ENCODE measurements at regions not wholly inside any gene's neighbourhood (a gene's known extent, or its start where the extent isn't known, plus 50 kb on each side); places are given as distances from the start of the nearest gene placed in this dataset.

DNA sequence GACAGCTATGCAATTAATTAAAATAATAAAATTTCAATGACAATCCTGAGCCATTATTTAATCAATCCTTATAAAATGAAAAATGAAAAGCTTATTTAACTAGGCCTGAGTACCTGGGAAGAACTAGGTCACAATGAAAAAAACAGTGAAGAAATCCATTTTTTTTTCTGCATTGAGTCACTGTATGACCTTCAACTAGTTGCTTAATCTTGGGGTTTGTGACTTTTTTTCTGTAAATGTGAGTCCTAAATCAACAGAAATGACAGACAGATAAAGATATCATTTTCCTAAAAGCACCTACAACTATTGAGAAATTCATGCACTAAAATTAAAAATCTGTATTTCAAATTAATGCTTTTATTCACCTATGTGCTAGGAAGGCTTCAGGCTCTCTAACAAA is 96.8 kb downstream of the TMEM26 start:
- no peak for DNase-seq (ENCODE audit: low spot score)

DNA sequence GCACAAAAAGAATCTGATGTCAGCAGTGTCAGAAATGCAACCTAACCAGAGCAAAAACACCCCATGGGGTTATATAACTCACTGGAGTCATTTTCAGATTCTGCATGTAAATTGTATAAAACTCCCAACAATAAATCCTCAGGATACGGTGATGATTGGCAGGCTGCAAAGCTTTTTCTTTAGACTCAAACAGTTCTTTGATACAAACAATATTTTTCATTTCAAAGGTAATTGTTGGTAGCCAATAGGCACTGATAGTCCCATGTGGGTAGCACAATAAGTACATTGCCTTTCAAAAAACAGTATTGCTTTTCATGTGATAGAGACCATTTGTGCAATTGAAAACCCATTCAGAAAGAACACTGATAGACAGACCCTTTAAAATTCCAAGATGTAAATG is 98.0 kb downstream of the TMEM26 start:
- DNase-seq (ENCODE audit: low spot score), result no peak

DNA sequence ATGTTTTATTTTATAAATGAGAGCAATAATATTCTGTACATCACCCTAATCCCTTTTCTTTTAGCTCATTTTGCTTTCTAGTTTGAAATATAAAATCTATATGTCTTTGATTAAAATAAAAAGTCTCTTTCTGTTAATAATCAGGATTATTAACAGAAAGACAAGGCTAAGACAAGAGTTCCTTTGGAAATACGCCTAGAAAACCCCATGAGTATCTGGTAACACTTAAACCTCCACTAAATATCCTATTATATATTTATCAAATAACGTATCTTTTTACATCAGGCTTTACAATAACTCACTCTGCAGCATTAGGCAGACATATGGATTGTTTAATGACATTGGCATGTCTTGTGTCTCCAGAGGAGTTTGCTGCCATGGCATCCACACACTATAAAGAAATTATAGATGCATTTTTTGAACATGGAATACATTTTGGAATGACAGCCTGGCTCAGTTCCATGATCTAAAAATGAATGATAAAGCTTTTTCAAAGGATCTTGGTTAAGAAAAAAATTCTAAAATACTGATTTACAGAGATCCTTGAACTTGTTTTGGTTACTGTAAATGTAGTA is 98.7 kb downstream of the TMEM26 start:
- no peak for DNase-seq (ENCODE audit: low spot score)

DNA sequence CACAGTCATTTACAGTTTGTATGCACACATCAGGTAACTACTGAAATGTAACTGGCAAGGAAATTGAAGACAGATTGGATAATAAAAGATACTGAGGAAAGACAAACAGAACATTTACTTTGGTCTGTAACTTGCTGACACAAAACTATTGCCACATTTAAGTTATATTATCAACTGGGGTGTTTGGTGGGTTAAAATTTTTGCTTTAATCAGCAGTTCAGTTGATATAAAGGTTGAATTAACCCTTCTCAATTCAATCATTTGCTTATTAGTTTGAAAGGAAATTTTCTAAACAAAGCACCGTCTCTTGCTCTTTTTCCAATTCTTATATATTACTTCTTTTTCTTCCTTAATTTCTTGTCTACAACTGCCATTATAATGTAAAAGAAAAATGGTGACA is 102.4 kb downstream of the TMEM26 start:
- no peak for DNase-seq (ENCODE audit: low spot score)

DNA sequence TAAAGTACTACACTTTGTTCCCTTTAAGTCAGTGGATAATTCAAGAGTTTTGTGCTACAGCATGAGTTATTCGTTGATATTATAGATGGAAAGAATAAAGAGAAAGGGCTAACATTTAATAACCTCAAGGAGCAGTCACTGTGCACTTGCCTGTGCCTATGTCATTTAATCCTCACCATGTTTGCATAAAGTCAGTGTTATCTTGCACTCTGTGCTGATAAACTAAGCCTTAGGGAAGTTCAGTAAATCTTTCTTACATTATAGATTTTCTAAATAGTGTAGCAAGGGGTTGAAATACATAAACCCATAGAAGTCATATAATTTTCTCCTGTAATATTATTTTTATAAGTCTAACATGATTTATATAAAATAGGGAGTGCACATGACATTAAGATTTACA is 103.1 kb downstream of the TMEM26 start:
- no peak for DNase-seq (ENCODE audit: low spot score)

DNA sequence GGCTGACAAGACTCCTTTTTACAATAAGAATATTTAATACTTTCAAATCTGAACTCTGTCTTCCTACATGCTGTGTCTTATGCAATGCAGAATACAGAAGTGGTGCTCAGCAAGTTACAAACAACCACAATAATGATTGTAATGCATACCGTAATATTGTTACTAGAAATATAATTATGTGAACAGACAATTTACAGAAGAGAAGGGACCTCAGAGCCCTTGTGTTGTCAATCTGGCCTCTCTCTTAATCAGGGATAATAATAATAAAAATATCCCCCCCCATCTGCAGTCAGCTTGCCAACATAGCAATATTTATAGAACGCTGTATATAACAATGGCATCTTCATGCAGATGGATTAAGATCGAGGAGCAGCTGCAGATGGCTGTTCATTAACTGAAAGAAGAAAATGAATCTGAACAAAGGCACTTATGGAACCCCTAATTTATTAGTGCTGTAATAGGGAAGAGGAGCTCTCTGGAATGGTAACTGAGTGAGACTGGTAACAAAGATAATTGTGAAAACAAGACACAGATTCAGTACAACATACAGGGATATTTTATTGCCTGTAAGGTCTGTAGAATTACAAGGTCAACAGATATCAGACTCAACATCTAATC is 106.3 kb downstream of the TMEM26 start:
- peak; percentile 65 for DNase-seq (ENCODE audit: low spot score)

DNA sequence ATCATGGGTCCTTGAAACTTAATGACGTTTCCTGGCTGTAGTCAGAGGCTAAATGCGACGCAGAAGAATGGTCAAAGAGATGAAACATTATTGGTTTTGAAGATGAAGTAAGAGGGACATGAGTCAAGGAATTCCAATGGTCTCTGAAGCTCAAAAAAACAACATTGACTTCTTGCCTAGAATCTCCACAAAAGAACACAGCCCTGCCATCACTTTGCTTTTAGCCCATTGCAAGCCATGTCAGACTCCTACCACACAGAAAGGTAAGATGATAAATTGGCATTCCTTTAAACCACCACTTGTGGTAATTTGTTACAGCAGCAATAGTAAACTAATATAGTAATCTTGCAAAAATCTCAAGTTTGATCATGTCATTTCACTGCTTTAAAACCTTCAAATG is 109.4 kb downstream of the TMEM26 start:
- DNase-seq (ENCODE audit: low spot score), result no peak

DNA sequence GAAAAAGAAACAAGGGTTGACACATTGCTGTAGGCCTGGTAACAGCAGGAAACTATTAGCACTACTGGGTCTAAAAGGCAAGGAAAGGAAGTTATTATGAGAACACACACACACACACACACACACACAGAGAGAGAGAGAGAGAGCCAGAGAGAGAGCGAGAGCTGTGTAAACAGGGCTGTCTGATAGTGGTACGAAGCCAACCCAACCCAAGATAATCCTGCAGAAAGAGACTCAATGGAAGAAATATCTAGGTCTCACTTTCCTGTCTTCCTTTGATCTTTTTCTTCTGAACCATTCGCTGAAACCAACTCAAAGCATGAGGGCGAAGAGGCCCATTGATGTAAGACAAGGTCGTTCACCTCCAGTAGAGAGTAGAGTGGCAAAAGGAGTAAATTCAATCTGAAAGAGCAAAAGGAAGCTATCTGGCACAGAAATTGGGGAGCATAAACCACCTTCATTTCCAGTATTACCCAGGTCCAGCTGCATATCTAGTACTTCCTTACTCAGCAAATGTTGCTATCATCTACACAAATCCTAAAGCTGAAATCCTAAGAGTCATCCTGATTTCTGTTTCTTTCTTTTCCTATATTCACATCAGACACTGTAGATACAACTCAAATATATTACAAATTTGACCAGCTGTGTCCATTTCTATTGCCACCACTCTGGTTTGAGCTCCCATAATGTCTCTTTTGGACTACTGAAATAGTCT is 110.2 kb downstream of the TMEM26 start:
- DNase-seq (ENCODE audit: low spot score), result no peak

DNA sequence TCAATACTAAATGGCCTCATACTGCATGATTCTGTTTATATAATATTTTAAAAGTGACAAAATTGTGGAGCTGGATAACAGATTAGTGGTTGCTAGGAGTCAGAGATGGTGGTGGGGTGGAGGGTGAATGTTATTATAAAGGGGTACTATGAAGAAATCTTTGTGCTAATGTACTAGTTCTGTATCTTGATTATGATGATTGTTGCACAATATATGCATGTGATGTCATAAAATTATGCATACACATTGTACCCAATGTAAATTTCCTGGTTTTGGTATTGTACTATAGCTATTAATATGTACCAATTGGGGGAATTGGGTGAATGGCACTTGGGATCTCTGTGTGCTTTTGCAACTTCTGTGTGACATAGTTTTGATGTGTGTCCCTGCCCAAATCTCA is 112.2 kb downstream of the TMEM26 start:
- no peak for DNase-seq (ENCODE audit: low spot score)

DNA sequence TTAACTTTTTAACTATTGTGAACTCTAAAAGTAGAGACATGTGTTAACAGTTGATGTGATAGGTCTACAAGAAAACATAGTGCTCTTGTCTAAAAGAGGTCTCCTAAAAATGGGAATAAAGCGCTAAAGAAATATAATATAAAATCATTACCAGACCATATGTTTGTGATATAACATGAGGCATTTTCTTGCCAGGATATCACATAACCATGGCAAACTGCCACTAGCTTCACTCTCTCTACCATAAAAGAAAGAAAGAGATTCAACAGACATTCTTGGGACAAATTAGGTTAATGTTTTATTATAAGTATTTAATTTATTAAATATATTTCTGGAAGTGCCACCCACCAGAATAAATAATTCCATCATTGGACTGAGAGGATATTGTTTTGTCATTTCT is 115.0 kb downstream of the TMEM26 start:
- DNase-seq (ENCODE audit: low spot score), result no peak

DNA sequence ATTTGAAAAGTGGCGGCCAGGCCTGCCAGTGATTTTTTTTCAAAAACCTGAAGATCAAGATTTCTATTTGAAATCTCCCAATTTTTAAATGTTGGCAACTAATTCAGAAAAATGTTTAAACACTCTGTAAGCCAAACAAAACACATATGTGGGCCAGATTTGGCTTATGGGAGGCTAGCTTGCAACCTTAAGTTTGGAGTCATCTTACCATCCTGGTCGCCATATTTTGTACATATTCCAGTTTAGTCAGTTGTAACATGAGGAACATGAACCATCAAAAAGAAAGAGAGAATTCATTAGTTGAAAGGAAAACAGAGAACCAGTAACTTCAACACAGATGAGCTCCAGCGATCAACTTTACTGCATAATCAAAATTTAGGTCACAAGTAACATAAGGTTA is 115.4 kb downstream of the TMEM26 start:
- DNase-seq (ENCODE audit: low spot score), result no peak

DNA sequence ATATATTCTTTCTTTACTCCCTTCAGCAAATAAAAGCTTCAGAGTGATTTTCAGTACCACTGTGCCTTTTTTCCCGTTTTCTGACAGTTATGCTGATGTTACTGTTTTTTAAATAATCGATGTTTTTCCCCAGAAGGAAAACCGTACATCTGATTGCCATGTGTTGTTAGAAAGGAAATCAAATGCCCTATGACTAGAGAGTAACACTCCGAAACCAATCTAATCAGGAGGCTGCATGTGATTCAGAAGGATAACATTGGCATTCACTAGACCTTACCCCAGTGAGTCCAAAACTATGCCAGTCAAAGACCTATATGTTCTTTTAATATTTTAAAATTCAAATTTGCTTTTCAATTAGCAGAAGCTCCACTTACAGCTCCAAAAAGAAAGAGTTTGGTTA is 116.3 kb downstream of the TMEM26 start:
- DNase-seq (ENCODE audit: low spot score), result no peak

DNA sequence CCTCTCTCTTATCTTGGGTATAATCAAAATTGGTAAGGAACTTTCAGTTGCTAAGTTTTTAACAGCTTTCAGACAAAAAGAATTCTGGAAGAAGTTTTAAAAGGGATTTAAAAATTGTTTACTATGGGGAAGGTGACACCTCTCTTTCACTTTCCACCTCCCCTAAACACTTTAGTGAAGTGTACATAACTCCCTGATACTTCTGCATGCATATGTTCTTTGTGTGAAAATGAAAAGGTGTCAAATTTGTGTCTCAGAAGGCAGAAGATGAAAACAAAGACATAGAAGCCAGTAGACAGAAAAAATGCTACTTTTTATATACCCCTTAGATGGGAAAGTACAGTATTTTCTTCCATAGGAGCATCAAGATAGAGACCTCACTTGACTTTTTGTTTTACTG is 117.8 kb downstream of the TMEM26 start:
- DNase-seq (ENCODE audit: low spot score), result no peak

DNA sequence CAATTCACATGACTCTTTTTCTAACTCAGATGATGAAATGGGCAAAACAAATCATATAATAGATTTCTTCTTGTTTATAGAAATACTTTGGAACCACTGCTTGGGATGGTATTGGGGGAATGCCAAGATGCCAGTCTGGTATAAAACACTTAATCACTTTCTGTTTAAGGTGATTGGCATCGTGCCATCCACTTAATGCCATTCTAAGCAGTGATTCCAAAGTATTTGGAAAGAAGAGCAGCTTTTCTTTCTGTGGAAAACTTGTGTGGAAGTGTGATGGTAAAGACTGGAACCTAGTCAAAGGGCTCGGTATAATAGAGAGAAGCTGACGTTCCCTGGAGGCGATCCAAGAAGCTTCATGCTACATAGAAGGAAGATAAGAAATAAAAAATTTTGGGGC is 120.6 kb downstream of the TMEM26 start:
- DNase-seq (ENCODE audit: low spot score), result no peak

DNA sequence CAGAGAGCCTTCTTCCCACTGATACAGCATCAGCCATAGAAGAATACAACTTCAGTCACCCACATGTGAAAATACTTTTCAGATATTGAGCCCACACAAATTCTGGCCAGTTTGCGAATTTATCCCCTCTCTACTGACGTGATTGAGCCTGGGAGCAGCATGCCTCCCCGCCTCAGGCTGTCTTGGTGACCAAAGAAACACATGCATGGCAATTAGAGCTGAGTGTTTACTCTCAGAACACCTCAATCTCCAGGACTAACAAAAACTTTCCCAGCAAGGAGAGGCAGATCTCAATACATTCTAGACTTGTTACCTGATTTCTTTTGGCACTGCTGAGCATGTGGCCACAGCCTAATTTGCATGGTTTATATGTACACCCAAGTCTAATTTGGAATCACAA is 122.5 kb downstream of the TMEM26 start:
- DNase-seq (ENCODE audit: low spot score), result no peak

DNA sequence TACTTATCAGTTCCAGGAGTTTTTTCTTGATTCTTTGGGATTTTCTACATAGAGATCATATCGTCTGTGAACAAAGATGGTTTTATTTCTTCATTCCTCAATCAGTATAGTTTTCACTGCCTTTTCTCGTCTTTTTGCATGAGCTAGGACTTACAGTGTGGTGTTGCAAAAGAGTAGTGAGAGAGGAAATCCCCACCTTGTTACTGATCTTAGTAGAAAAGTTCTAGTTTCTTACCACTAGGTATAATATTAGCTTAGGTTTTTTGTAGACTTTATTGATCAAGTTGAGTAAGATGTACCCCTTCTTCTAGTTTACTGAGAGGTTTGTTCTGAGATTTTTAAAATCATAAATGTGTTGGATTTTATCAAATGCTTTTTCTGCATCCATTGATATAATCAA is 123.3 kb downstream of the TMEM26 start:
- no peak for DNase-seq (ENCODE audit: low spot score)

DNA sequence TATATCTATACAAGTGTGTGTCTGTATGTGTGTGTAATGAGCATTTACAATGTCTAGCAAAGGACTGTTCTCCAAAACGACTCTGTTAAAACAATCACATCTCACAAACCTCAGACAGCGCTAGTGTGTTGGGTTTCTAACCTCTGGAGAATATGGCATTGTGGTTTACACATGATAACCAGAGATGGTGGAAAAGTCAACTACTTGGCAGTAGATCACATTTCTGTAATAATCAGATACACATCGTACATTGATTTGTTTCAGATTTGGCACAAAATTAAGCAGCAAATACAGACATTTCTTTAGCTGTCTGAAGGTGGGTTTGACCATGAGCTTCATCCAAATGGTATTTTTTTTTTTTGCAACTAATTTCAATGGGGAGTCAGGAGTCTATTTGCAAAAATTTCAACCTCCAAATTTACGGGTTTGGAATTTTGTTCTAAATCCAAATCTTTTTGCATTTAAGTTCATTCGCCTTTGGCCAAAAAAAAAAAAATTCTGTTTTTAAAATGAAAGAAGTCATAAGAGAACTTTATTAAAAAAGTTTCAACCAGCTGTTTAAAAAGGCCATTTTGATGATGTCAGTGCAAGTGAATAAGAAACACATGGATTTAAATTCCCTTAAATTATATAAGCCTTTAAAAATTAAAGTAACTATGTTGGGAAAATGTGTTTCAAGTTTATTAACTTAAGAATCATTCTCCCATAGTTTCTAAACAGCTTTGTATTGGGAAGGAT is 127.8 kb downstream of the TMEM26 start:
- no peak for DNase-seq (ENCODE audit: low spot score)

DNA sequence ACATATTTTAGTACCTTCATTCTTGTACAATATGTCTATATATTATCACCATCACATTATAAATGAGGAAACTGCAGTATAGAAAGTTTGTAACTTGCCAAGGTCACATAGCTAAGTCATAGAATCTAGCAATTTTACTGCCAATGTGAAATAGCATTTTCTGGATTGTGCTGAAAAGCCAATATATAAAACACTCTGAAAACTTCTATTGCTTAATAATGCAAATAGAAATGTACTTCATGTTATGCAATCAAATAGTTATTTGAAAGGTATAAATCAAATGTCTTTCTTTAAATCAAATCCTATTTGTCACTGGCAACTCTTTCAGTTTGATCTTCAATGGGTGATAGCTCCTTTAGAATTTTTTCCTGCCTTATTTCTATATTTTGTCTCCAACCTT is 129.5 kb downstream of the TMEM26 start:
- no peak for DNase-seq (ENCODE audit: low spot score)

DNA sequence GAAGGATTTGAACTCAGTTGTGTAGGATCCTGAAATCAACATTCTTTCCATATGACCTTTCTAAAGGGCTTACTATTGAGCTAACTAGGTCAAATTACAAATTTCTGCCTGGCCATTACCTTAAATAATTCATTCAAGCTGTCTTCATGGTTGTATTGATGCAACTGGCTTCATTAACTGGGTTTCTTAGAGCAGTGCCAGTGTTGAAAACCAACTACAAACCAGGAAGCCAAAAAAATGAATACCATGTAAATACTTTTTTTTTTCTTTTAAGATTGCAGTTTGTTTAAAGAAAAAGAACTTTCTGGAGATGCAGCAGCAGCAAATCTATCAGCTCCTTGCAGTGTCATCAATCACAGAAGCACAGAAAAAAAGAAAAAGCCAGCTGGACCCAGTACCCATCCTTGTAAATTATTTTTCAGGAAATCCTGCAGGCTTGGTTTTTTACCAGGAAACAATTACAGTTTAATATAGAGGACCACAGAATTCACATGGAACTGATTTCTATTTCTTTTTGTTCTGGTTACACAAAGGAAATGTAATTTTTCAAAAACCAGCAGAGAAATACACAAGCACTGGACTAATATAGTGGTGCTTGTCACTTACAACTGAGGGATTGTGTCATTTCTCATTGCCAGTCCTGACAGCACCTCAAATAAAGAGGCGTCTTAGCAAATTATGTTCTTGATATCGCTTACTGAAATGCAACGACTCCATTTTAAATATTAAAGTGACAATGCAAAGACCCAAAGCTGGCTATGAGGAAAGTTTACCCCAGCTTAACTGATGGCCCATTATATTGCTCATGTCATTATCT is 131.9 kb downstream of the TMEM26 start:
- DNase-seq (ENCODE audit: low spot score), result no peak

DNA sequence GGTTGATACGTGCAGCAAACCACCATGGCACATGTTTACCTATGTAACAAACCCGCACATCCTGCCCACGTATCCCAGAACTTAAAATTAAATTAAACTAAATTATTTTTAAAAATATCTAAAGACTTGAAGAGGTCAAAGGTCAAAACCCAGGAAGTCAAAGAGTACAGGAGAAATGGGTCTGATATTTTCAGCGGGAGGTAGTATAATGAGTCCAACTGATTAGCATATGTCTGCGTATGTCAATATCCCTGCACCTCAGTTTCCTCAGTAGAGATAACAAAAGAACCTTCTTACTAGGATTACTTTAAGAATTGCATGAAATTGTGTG is 133.0 kb downstream of the TMEM26 start:
- DNase-seq (ENCODE audit: low spot score), result no peak

DNA sequence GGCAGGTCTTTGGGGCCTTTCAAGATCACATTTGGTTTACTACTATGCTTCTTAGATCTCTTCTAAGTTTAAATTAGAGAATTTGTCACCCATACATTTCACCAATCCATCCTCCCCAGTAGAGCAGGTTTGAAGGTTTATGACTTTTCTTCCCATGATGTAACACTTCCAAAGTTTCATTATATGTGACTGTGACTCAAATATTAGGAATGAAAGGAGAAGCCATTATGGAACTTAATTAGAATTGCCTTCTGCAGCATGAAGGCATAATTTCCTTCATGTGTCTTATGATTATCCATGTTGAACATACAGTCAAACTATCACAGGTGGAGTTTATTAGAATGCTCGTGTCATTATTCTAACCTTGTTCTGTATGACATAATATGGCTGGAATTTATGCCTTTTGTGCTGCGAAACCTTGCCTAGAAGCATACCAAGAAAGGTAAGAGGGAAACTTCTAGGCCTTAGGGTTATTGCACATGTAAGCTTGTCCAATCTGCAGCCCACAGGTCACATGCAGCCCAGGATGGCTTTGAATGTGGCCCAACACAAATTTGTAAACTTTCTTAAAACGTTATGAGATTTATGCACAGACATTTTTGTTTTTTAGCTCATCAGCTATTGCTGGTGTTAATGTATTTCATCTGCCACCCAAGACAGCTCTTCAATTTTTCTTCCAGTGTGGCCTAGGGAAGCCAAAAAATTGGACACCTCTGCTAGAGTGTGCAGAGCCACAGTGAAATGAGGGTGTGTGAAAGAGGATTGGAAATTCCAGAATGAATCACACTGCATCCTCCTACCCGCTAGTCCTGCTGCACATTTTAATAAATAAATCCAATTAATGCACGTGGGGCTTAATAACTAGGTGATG is 133.6 kb downstream of the TMEM26 start:
- no peak for DNase-seq (ENCODE audit: low spot score)

All from D341Med (cell line).